ENCODE measurements at regions not wholly inside any gene's neighbourhood (a gene's known extent, or its start where the extent isn't known, plus 50 kb on each side); places are given as distances from the start of the nearest gene placed in this dataset.
"Not testable (repeated sequence)": the region's sequence is repeated elsewhere in the genome, so short reads cannot be mapped to it uniquely, and the experiment has no call there.

- H3K4me3 ChIP-seq (ENCODE audit: low read length); H3K4me1 ChIP-seq (ENCODE audit: control insufficient read depth in 2 of 2, insufficient read depth in 2 of 2, low read length in 2 of 2); H3K27ac Mint-ChIP-seq; POLR2A ChIA-PET; H3K36me3 ChIP-seq (ENCODE audit: control insufficient read depth in 2 of 3, insufficient read depth in 3 of 3, low read length in 3 of 3); H3K4me3 Mint-ChIP-seq; H3K9me3 Mint-ChIP-seq; ATAC-seq; H3K4me1 Mint-ChIP-seq; H3K27me3 ChIP-seq (ENCODE audit: control insufficient read depth in 2 of 2, insufficient read depth in 2 of 2, low read length in 2 of 2); H3K36me3 Mint-ChIP-seq; DNase-seq; intact Hi-C loops (cut with micrococcal nuclease); H3K27ac ChIP-seq (ENCODE audit: low read depth, low read length); H3K9me3 ChIP-seq (ENCODE audit: control insufficient read depth in 2 of 3, low read length in 3 of 3): not testable (repeated sequence)
- CTCF ChIA-PET: interaction anchor here (0.8 kb wide), 1 partner anchor 696 kb away, joined by 3 read pairs; no protein-coding TSS in a partner anchor
- H3K27me3 Mint-ChIP-seq: peaks cover 0 to 18% (median 7%) of the 10 kb centered on the region in 5 donors
Measured at GRCh38 chr2:118572380-118572779, 275.1 kb downstream of the EN1 start.

DNA sequence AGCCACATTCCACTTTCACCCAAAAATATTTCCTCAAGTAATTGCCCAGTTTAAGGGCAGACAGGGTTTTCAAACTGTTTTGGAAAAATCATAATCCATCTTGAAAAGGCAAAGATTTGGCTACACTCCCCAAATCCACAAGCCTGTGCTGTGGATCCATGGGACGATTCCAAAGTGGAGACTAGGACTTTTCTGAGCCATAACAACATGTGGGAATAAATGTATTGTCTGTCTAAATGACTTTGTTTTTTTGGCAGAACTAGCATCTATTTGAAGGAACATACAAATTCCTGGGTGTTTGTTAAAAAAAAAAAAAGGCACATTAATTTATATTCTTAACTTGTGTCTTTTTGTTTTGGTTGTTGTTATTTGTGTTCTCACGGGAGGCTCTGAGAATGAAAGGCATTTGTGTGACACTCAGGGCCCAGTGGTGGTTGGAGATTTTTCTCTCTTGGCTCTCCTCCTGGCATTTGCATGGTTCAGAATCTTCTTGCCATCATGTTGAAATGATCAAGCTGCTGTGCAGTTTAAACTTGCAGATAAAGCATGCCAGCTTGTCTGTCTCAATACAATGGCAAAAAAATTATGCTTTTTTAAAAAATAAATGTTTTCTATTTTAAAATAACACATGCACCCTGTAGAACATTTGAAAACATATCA, 277.4 kb downstream of the EN1 start:
- peaks cover 0 to 2% (median 0%) of the 10 kb centered on the region in 7 donors for H3K4me1 Mint-ChIP-seq
- no peaks in the 10 kb centered on the region for H3K36me3 Mint-ChIP-seq
- peaks cover 0 to 16% (median 16%) of the 10 kb centered on the region in 5 donors for H3K27me3 Mint-ChIP-seq
- Histone ChIP-seq H3K9me3 (ENCODE audit: control insufficient read depth in 2 of 3, low read length in 3 of 3) (no peaks in the 10 kb centered on the region), H3K36me3 (ENCODE audit: control insufficient read depth in 2 of 3, insufficient read depth in 3 of 3, low read length in 3 of 3) (no peaks in the 10 kb centered on the region), H3K4me1 (ENCODE audit: control insufficient read depth in 2 of 2, insufficient read depth in 2 of 2, low read length in 2 of 2) (no peaks in the 10 kb centered on the region), H3K27me3 (ENCODE audit: control insufficient read depth in 2 of 2, insufficient read depth in 2 of 2, low read length in 2 of 2) (no peaks in the 10 kb centered on the region), H3K4me3 (ENCODE audit: low read length) (no peak overlapping the region), H3K27ac (ENCODE audit: low read depth, low read length) (no peak overlapping the region)
- no peak overlapping the region for H3K4me3 Mint-ChIP-seq
- no peak for ATAC-seq
- H3K27ac Mint-ChIP-seq: no peak overlapping the region
- ChIA-PET POLR2A (no interaction called here), CTCF (no interaction called here)
- intact Hi-C loops (cut with micrococcal nuclease): no loop called here
- no peak for DNase-seq
- H3K9me3 Mint-ChIP-seq: peaks cover 0 to 2% (median 0%) of the 10 kb centered on the region in 11 donors

DNA sequence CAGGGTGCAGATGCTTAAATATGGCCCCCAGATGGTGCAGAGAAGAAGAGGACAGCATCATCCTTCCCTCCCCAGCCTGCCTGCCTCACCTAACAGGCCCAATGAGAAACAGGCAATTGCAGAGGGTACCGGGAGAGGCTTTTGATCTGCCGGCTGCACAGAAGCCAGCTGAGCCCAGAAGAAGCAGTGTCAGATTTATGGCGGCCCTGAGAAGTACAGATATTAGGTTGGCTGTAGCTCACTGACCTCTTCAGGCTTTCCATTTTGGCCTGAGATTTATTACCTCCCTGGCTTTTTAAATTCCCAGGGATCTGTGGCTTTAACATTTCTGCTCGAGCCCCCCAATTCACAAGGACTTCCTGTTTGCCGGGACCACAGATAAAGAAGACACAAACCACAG, 278.7 kb downstream of the EN1 start:
- intact Hi-C loops (cut with micrococcal nuclease): no loop called here
- Histone ChIP-seq H3K27ac (ENCODE audit: low read depth, low read length) (no peak overlapping the region), H3K9me3 (ENCODE audit: control insufficient read depth in 2 of 3, low read length in 3 of 3) (no peaks in the 10 kb centered on the region), H3K36me3 (ENCODE audit: control insufficient read depth in 2 of 3, insufficient read depth in 3 of 3, low read length in 3 of 3) (no peaks in the 10 kb centered on the region), H3K4me1 (ENCODE audit: control insufficient read depth in 2 of 2, insufficient read depth in 2 of 2, low read length in 2 of 2) (no peaks in the 10 kb centered on the region), H3K4me3 (ENCODE audit: low read length) (no peak overlapping the region), H3K27me3 (ENCODE audit: control insufficient read depth in 2 of 2, insufficient read depth in 2 of 2, low read length in 2 of 2) (no peaks in the 10 kb centered on the region)
- Mint-ChIP-seq H3K9me3 (peaks cover 0 to 2% (median 0%) of the 10 kb centered on the region in 11 donors), H3K4me1 (peaks cover 0 to 2% (median 0%) of the 10 kb centered on the region in 7 donors), H3K27ac (no peak overlapping the region), H3K27me3 (peaks cover 0 to 17% (median 10%) of the 10 kb centered on the region in 5 donors), H3K36me3 (no peaks in the 10 kb centered on the region), H3K4me3 (no peak overlapping the region)
- DNase-seq (no peak), ATAC-seq (no peak)
- POLR2A ChIA-PET: no interaction called here
- CTCF ChIA-PET: no interaction called here

- CTCF ChIA-PET: interaction anchor here (0.6 kb wide), 1 partner anchor 108 kb away, joined by 3 read pairs; no protein-coding TSS in a partner anchor
- POLR2A ChIA-PET: no interaction called here
- Mint-ChIP-seq H3K4me1 (no peaks in the 10 kb centered on the region), H3K36me3 (no peaks in the 10 kb centered on the region), H3K4me3 (no peak overlapping the region), H3K9me3 (no peaks in the 10 kb centered on the region), H3K27ac (no peak overlapping the region), H3K27me3 (peaks cover 0 to 24% (median 10%) of the 10 kb centered on the region in 5 donors)
- ATAC-seq: no peak
- H3K4me3 ChIP-seq (ENCODE audit: low read length): no peak overlapping the region
- no peaks in the 10 kb centered on the region for H3K9me3 ChIP-seq (ENCODE audit: control insufficient read depth in 2 of 3, low read length in 3 of 3)
- intact Hi-C loops (cut with micrococcal nuclease): no loop called here
- no peaks in the 10 kb centered on the region for H3K36me3 ChIP-seq (ENCODE audit: control insufficient read depth in 2 of 3, insufficient read depth in 3 of 3, low read length in 3 of 3)
- H3K27ac ChIP-seq (ENCODE audit: low read depth, low read length): no peak overlapping the region
- no peaks in the 10 kb centered on the region for H3K4me1 ChIP-seq (ENCODE audit: control insufficient read depth in 2 of 2, insufficient read depth in 2 of 2, low read length in 2 of 2)
- H3K27me3 ChIP-seq (ENCODE audit: control insufficient read depth in 2 of 2, insufficient read depth in 2 of 2, low read length in 2 of 2): no peaks in the 10 kb centered on the region
- no peak for DNase-seq
Measured at GRCh38 chr2:118565786-118566540, 281.5 kb downstream of the EN1 start.

DNA sequence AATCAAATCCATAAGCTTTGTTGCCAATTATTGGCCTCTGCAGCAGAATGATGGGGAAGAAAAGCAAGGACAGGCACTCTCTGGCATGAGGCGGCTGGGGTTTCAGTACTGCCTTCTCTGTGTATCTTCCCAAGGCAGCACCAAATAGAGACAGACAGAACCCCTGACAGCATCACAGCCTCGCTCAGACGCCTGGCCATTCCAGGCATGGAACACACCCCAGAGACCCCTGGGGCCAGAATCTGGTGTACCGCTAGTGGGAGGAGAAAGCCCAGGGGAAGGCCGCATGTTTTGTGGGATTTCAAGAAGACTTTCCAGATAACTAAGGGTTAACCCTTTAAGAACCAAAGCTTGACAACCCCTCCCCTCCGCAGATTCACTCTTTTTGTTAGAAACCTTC, 282.1 kb downstream of the EN1 start:
- ChIA-PET POLR2A (no interaction called here), CTCF (no interaction called here)
- no peaks in the 10 kb centered on the region for H3K9me3 ChIP-seq (ENCODE audit: control insufficient read depth in 2 of 3, low read length in 3 of 3)
- H3K27me3 ChIP-seq (ENCODE audit: control insufficient read depth in 2 of 2, insufficient read depth in 2 of 2, low read length in 2 of 2): no peaks in the 10 kb centered on the region
- H3K4me1 ChIP-seq (ENCODE audit: control insufficient read depth in 2 of 2, insufficient read depth in 2 of 2, low read length in 2 of 2): no peaks in the 10 kb centered on the region
- no peak overlapping the region for H3K27ac Mint-ChIP-seq
- ATAC-seq: no peak
- DNase-seq: no peak
- no peak overlapping the region for H3K27ac ChIP-seq (ENCODE audit: low read depth, low read length)
- H3K4me3 ChIP-seq (ENCODE audit: low read length): no peak overlapping the region
- no peaks in the 10 kb centered on the region for H3K9me3 Mint-ChIP-seq
- intact Hi-C loops (cut with micrococcal nuclease): no loop called here
- peaks cover 0 to 27% (median 12%) of the 10 kb centered on the region in 5 donors for H3K27me3 Mint-ChIP-seq
- no peaks in the 10 kb centered on the region for H3K36me3 ChIP-seq (ENCODE audit: control insufficient read depth in 2 of 3, insufficient read depth in 3 of 3, low read length in 3 of 3)
- H3K36me3 Mint-ChIP-seq: no peaks in the 10 kb centered on the region
- H3K4me1 Mint-ChIP-seq: no peaks in the 10 kb centered on the region
- H3K4me3 Mint-ChIP-seq: no peak overlapping the region

- no peak for ATAC-seq
- Mint-ChIP-seq H3K36me3 (no peaks in the 10 kb centered on the region), H3K4me3 (no peak overlapping the region), H3K27me3 (peaks cover 0 to 50% (median 19%) of the 10 kb centered on the region in 5 donors), H3K9me3 (peaks cover 0 to 5% (median 0%) of the 10 kb centered on the region in 11 donors), H3K27ac (no peak overlapping the region), H3K4me1 (no peaks in the 10 kb centered on the region)
- no peaks in the 10 kb centered on the region for H3K4me1 ChIP-seq (ENCODE audit: control insufficient read depth in 2 of 2, insufficient read depth in 2 of 2, low read length in 2 of 2)
- ChIA-PET CTCF (no interaction called here), POLR2A (no interaction called here)
- no peak overlapping the region for H3K4me3 ChIP-seq (ENCODE audit: low read length)
- H3K36me3 ChIP-seq (ENCODE audit: control insufficient read depth in 2 of 3, insufficient read depth in 3 of 3, low read length in 3 of 3): no peaks in the 10 kb centered on the region
- H3K9me3 ChIP-seq (ENCODE audit: control insufficient read depth in 2 of 3, low read length in 3 of 3): no peaks in the 10 kb centered on the region
- intact Hi-C loops (cut with micrococcal nuclease): no loop called here
- DNase-seq: no peak
- H3K27me3 ChIP-seq (ENCODE audit: control insufficient read depth in 2 of 2, insufficient read depth in 2 of 2, low read length in 2 of 2): no peaks in the 10 kb centered on the region
- H3K27ac ChIP-seq (ENCODE audit: low read depth, low read length): no peak overlapping the region
Measured at GRCh38 chr2:118562144-118562543, 285.3 kb downstream of the EN1 start.

DNA sequence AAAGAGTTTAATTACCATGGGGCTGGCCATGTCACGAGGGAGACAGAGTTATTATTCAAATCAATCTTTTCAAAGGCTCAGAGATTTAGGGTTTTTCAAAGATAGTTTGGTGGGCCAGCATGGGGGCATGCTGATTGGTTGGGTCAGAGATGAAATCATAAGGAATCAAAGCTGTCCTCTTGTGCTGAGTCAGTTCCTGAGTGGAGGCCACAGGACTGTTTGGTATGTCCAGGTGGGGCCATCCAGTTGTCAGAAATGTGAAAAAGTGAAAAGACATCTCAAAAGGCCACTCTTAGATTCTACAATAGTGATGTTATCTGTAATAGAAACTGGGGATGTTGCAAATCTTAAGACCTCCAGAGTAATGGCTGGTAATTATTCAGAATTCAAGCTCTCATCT, 288.6 kb downstream of the EN1 start:
- Histone ChIP-seq H3K9me3 (ENCODE audit: control insufficient read depth in 2 of 3, low read length in 3 of 3) (no peaks in the 10 kb centered on the region), H3K27me3 (ENCODE audit: control insufficient read depth in 2 of 2, insufficient read depth in 2 of 2, low read length in 2 of 2) (no peaks in the 10 kb centered on the region), H3K36me3 (ENCODE audit: control insufficient read depth in 2 of 3, insufficient read depth in 3 of 3, low read length in 3 of 3) (no peaks in the 10 kb centered on the region), H3K27ac (ENCODE audit: low read depth, low read length) (no peak overlapping the region), H3K4me3 (ENCODE audit: low read length) (no peak overlapping the region), H3K4me1 (ENCODE audit: control insufficient read depth in 2 of 2, insufficient read depth in 2 of 2, low read length in 2 of 2) (no peaks in the 10 kb centered on the region)
- no peaks in the 10 kb centered on the region for H3K4me1 Mint-ChIP-seq
- H3K36me3 Mint-ChIP-seq: no peaks in the 10 kb centered on the region
- H3K9me3 Mint-ChIP-seq: peaks cover 0 to 5% (median 0%) of the 10 kb centered on the region in 11 donors
- ChIA-PET POLR2A (no interaction called here), CTCF (no interaction called here)
- H3K4me3 Mint-ChIP-seq: no peak overlapping the region
- DNase-seq (no peak), ATAC-seq (no peak)
- intact Hi-C loops (cut with micrococcal nuclease): no loop called here
- peaks cover 0 to 33% (median 12%) of the 10 kb centered on the region in 5 donors for H3K27me3 Mint-ChIP-seq
- H3K27ac Mint-ChIP-seq: no peak overlapping the region

Data from naive thymus-derived CD4-positive, alpha-beta T cell (primary cell).